ENCODE measurements at regions not wholly inside any gene's neighbourhood (a gene's known extent, or its start where the extent isn't known, plus 50 kb on each side); places are given as distances from the start of the nearest gene placed in this dataset.

DNA sequence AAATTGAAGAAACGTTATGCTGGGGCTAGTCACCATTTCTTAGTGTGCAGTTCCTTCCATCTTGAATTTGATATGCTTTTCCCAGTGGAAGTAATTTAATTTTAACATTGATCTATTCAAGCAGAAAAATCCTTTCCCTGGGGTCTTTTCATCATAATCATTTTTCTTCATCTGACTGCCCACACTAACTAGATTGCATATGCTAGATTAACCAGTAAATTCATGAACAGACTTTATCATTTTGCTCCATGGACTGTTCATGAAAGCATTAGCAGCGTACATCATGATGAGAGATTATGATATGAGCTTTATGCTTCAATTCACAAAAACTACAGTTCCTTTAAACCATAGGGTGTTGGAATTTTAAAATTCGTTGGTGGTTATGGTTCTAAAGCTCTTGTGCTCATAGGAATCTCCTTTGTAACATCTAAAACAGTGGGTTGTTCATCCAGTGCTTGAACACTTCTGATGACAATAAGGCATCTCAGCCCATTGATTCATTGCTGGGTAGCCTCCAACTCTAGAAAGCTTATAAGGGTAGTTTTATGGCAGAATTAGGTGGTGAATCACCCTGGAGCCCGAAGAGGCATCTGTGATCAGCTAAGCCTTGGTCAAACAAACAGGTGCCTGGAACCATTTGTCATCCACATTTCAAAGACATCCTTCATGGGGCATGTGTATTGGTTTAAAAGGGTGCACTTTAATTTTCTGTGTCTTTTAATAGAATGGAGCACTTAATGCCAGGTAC is 77.2 kb upstream of the NDUFV2 start:
- Histone ChIP-seq H3K4me1 (ENCODE audit: control insufficient read depth, extremely low read depth, insufficient read depth, low read length) (peaks cover 6% of the 10 kb centered on the region), H3K79me2 (ENCODE audit: control insufficient read depth, insufficient read depth, low read length) (no peaks in the 10 kb centered on the region), H3K4me2 (ENCODE audit: insufficient read depth, low read length) (no peak overlapping the region), H4K20me1 (replicated peaks; ENCODE audit: control insufficient read depth, extremely low read depth, insufficient read depth, low read length) (no peaks in the 10 kb centered on the region), H3K9me3 (replicated peaks; ENCODE audit: control insufficient read depth, insufficient read depth, low read length) (no peaks in the 10 kb centered on the region), H3K9me1 (replicated peaks; ENCODE audit: control insufficient read depth, extremely low read depth, insufficient read depth, low read length) (no peaks in the 10 kb centered on the region), H3K36me3 (ENCODE audit: control insufficient read depth in 2 of 2, extremely low read depth in 1 of 2, insufficient read depth in 2 of 2, low read length in 2 of 2) (no peaks in the 10 kb centered on the region), H2AFZ (ENCODE audit: low read depth, low read length) (no peak overlapping the region), H3K9ac (replicated peaks; ENCODE audit: extremely low read depth, insufficient read depth, low read length) (no peak overlapping the region), H3K4me3 (replicated peaks in 1 of 3; ENCODE audit: insufficient read depth in 1 of 3, low read depth in 1 of 3, low read length in 3 of 3) (no peak overlapping the region), H3K27me3 (ENCODE audit: control insufficient read depth in 2 of 2, insufficient read depth in 2 of 2, low read length in 2 of 2) (no peaks in the 10 kb centered on the region), H3K27ac (ENCODE audit: insufficient read depth, low read depth, low read length) (no peak overlapping the region)
- TF ChIP-seq GATA2 (IDR thresholded peaks at IDR 0.05; ENCODE audit: insufficient read depth, insufficient read length, low read depth, low read length) (no peak), POLR2AphosphoS5 (IDR thresholded peaks at IDR 0.05; ENCODE audit: insufficient read depth, low read depth, low read length) (no peak), EZH2 (IDR thresholded peaks at IDR 0.05; ENCODE audit: borderline replicate concordance, low read depth, low read length, severe bottlenecking) (no peak), MYC (IDR thresholded peaks at IDR 0.05; ENCODE audit: low read depth, low read length) (no peak), FOS (IDR thresholded peaks at IDR 0.05; ENCODE audit: borderline replicate concordance, insufficient read depth, low read length) (no peak), POLR2A (IDR thresholded peaks at IDR 0.05; ENCODE audit: low read depth, low read length) (no peak), JUN (IDR thresholded peaks at IDR 0.05; ENCODE audit: borderline replicate concordance, insufficient read depth, insufficient read length, low read depth) (no peak)
- TF ChIP-seq, protein P1, sequence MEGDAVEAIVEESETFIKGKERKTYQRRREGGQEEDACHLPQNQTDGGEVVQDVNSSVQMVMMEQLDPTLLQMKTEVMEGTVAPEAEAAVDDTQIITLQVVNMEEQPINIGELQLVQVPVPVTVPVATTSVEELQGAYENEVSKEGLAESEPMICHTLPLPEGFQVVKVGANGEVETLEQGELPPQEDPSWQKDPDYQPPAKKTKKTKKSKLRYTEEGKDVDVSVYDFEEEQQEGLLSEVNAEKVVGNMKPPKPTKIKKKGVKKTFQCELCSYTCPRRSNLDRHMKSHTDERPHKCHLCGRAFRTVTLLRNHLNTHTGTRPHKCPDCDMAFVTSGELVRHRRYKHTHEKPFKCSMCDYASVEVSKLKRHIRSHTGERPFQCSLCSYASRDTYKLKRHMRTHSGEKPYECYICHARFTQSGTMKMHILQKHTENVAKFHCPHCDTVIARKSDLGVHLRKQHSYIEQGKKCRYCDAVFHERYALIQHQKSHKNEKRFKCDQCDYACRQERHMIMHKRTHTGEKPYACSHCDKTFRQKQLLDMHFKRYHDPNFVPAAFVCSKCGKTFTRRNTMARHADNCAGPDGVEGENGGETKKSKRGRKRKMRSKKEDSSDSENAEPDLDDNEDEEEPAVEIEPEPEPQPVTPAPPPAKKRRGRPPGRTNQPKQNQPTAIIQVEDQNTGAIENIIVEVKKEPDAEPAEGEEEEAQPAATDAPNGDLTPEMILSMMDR (IDR thresholded peaks at IDR 0.05; ENCODE audit: extremely low read depth in 1 of 2, insufficient read depth in 1 of 2, low read depth in 1 of 2, low read length in 2 of 2) = no peak
- TF ChIP-seq, protein P2, sequence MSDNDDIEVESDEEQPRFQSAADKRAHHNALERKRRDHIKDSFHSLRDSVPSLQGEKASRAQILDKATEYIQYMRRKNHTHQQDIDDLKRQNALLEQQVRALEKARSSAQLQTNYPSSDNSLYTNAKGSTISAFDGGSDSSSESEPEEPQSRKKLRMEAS (IDR thresholded peaks at IDR 0.05; ENCODE audit: insufficient read depth, insufficient read length) = no peak
- FAIRE-seq (no peak), DNase-seq (ENCODE audit: low read depth, low spot score) (no peak)
- intact Hi-C loops (cut with micrococcal nuclease) = no loop called here
- no TSS peak for BruUV-seq (replicated peaks)
- ChIA-PET CTCF (no interaction called here), POLR2A (no interaction called here)
- dilution Hi-C loops (cut with MboI; ENCODE audit: extremely low pct_ligation_motif_present, low sequenced_read_pairs) = no loop called here
